Prostate gland (tissue), 2 donors: ENCODE measurements at regions not wholly inside any gene's neighbourhood (a gene's known extent, or its start where the extent isn't known, plus 50 kb on each side); places are given as distances from the start of the nearest gene placed in this dataset.

Experiments
- POLR2A ChIP-seq: fragments of 450-650 bp; IDR thresholded peaks from one replicate; pipeline ENCODE4 v1.6.1; 2016; ENCODE audit warnings: antibody characterized with exemption, mild to moderate bottlenecking
- POLR2AphosphoS5 ChIP-seq: sonication (generic); formaldehyde crosslinking; IDR thresholded peaks from one replicate; pipeline ENCODE4 v1.6.1; 2017; ENCODE audit warnings: antibody characterized with exemption
- TF ChIP-seq, protein P1 (sequence below), 4 experiments: fragments of 200-600 bp in 2 of 4; fragments of 450-650 bp in 2 of 4; sonication (generic) in 2 of 4; IDR thresholded peaks; 1 replicate in 3 of 4; 2 replicates in 1 of 4; pipeline ENCODE4 v1.5.1; 2016 to 2019; ENCODE audit warnings: antibody characterized with exemption in 4 of 4, mild to moderate bottlenecking in 2 of 4, moderate library complexity in 2 of 4

DNA sequence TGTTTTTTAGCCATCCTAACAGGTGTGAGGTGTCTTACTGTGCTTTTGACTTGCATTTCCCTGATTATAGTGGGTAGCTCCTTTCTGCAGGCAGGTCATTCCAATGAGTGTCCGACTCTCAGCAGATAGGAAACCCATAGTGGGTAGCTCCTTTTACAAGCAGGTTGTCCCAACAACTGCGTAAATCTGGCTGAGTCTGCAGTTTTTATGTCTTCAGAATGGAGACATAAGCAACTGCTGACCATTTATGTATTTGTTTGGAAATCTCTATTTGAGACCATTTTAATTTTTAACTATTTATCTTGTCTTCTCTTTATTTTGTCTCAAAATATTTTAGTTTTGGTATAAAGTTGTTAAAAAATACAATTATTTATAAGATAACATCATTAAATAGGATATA lies 839.4 kb downstream of the SLITRK6 start:
- TF ChIP-seq POLR2A (no peak), POLR2AphosphoS5 (no peak)
- TF ChIP-seq, protein P1, sequence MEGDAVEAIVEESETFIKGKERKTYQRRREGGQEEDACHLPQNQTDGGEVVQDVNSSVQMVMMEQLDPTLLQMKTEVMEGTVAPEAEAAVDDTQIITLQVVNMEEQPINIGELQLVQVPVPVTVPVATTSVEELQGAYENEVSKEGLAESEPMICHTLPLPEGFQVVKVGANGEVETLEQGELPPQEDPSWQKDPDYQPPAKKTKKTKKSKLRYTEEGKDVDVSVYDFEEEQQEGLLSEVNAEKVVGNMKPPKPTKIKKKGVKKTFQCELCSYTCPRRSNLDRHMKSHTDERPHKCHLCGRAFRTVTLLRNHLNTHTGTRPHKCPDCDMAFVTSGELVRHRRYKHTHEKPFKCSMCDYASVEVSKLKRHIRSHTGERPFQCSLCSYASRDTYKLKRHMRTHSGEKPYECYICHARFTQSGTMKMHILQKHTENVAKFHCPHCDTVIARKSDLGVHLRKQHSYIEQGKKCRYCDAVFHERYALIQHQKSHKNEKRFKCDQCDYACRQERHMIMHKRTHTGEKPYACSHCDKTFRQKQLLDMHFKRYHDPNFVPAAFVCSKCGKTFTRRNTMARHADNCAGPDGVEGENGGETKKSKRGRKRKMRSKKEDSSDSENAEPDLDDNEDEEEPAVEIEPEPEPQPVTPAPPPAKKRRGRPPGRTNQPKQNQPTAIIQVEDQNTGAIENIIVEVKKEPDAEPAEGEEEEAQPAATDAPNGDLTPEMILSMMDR (IDR thresholded peaks at IDR 0.05), result no peak
